GM23338 (cell line): ENCODE measurements at regions not wholly inside any gene's neighbourhood (a gene's known extent, or its start where the extent isn't known, plus 50 kb on each side); places are given as distances from the start of the nearest gene placed in this dataset.
A peak's percentile ranks its signal among the peaks of the same experiment; 100 is the strongest.

ENCODE experiments used
- ATAC-seq: fragments of 200-7000 bp; cut with Tn5 transposase; 3 replicates; pipeline ENCODE4 v1.9.1; 2020
- DNase-seq: peaks from one replicate; pipeline ENCODE4 v3.0.0-alpha.2; 2015; ENCODE audit warnings: low spot score
- H2AFZ ChIP-seq: fragments of 200-600 bp; sonication (generic); 2 replicates; pipeline ENCODE4 v1.8.0; 2016; ENCODE audit warnings: antibody characterized with exemption, mild to moderate bottlenecking, moderate library complexity
- H3F3A ChIP-seq: fragments of 200-600 bp; sonication (generic); replicated peaks from 2 replicates; pipeline ENCODE4 v1.8.0; 2017; ENCODE audit warnings: antibody characterized with exemption, mixed run types, low read depth
- H3K27ac ChIP-seq: fragments of 200-600 bp; sonication (generic); 2 replicates; pipeline ENCODE4 v1.6.1; 2016; ENCODE audit warnings: low read depth
- H3K27me3 ChIP-seq: fragments of 200-600 bp; sonication (generic); 2 replicates; pipeline ENCODE4 v1.8.0; 2016; ENCODE audit warnings: mild to moderate bottlenecking, mixed run types, moderate library complexity; ENCODE audit not compliant: insufficient read depth
- H3K36me3 ChIP-seq: fragments of 200-600 bp; sonication (generic); 2 replicates; pipeline ENCODE4 v1.8.0; 2016; ENCODE audit warnings: mild to moderate bottlenecking; ENCODE audit not compliant: insufficient read depth
- H3K4me1 ChIP-seq: fragments of 200-600 bp; sonication (generic); 2 replicates; pipeline ENCODE4 v1.8.0; 2016; ENCODE audit warnings: mild to moderate bottlenecking, moderate library complexity; ENCODE audit not compliant: insufficient read depth
- H3K4me2 ChIP-seq: fragments of 200-600 bp; sonication (generic); 2 replicates; pipeline ENCODE4 v1.7.1; 2017; ENCODE audit warnings: mixed run types
- H3K4me3 ChIP-seq: fragments of 200-600 bp; sonication (generic); 2 replicates; pipeline ENCODE4 v1.6.1; 2016; ENCODE audit warnings: mixed run types
- H3K79me2 ChIP-seq: fragments of 200-600 bp; sonication (generic); replicated peaks from 2 replicates; pipeline ENCODE4 v1.8.0; 2017; ENCODE audit warnings: mild to moderate bottlenecking; ENCODE audit not compliant: insufficient read depth
- H3K9me2 ChIP-seq: fragments of 200-600 bp; sonication (generic); 2 replicates; pipeline ENCODE4 v1.8.0; 2017; ENCODE audit not compliant: insufficient read depth
- H4K20me1 ChIP-seq: fragments of 200-600 bp; sonication (generic); replicated peaks from 2 replicates; pipeline ENCODE4 v1.8.0; 2017; ENCODE audit warnings: mild to moderate bottlenecking; ENCODE audit not compliant: insufficient read depth
- H3K27ac Mint-ChIP-seq: 2 replicates; pipeline ENCODE4 v1.8.0; 2020; ENCODE audit warnings: inconsistent platforms, mild to moderate bottlenecking, moderate library complexity, mixed read lengths
- H3K27me3 Mint-ChIP-seq: 3 replicates; pipeline ENCODE4 v1.8.0; 2022; ENCODE audit warnings: low read depth, mild to moderate bottlenecking, moderate library complexity, mixed read lengths, inconsistent platforms; ENCODE audit not compliant: insufficient read depth, poor library complexity
- H3K36me3 Mint-ChIP-seq: 3 replicates; pipeline ENCODE4 v1.8.0; 2021; ENCODE audit warnings: low read depth, mild to moderate bottlenecking, inconsistent platforms, moderate library complexity, mixed read lengths
- H3K4me1 Mint-ChIP-seq: 3 replicates; pipeline ENCODE4 v1.8.0; 2020; ENCODE audit warnings: mild to moderate bottlenecking, inconsistent platforms, mixed read lengths
- H3K4me3 Mint-ChIP-seq: 3 replicates; pipeline ENCODE4 v1.8.0; 2021; ENCODE audit warnings: moderate library complexity, mild to moderate bottlenecking, inconsistent platforms, mixed read lengths
- H3K9me3 Mint-ChIP-seq: 3 replicates; pipeline ENCODE4 v1.8.0; 2020; ENCODE audit warnings: moderate library complexity, mild to moderate bottlenecking, inconsistent platforms, mixed read lengths
- CREB1 ChIP-seq: fragments of 250-450 bp; sonication (Bioruptor Pico); IDR thresholded peaks from 2 replicates; pipeline ENCODE4 v1.5.0; 2020; ENCODE audit warnings: low read depth, mild to moderate bottlenecking, moderate library complexity
- CTCF ChIP-seq, 2 experiments: fragments of 200-600 bp in 1 of 2; sonication (generic) in 1 of 2; conservative IDR thresholded peaks; 2 replicates each; pipeline versions ENCODE4 v1.5.1 to v1.6.1; 2016 to 2017; ENCODE audit warnings: antibody characterized with exemption in 2 of 2, low read depth in 2 of 2, mild to moderate bottlenecking in 2 of 2, moderate library complexity in 1 of 2
- ETS1 ChIP-seq: IDR thresholded peaks from 2 replicates; pipeline ENCODE4 v1.6.1; 2016; ENCODE audit warnings: antibody characterized with exemption
- EZH2 ChIP-seq: fragments of 200-600 bp; sonication (generic); IDR thresholded peaks from one replicate; pipeline ENCODE4 v1.8.0; 2017; ENCODE audit warnings: antibody characterized with exemption, mild to moderate bottlenecking, low read depth; ENCODE audit not compliant: unreplicated experiment
- EZH2phosphoT487 ChIP-seq: fragments of 200-600 bp; sonication (generic); IDR thresholded peaks from one replicate; pipeline ENCODE4 v1.8.1; 2018; ENCODE audit warnings: antibody characterized with exemption; ENCODE audit not compliant: unreplicated experiment
- JUNB ChIP-seq: IDR thresholded peaks from one replicate; pipeline ENCODE4 v1.6.1; 2016; ENCODE audit warnings: antibody characterized with exemption; ENCODE audit not compliant: unreplicated experiment
- NANOG ChIP-seq: IDR thresholded peaks from 2 replicates; pipeline ENCODE4 v1.6.1; 2016; ENCODE audit warnings: antibody characterized with exemption, borderline replicate concordance
- POLR2AphosphoS5 ChIP-seq: IDR thresholded peaks from 2 replicates; pipeline ENCODE4 v1.6.1; 2016; ENCODE audit warnings: antibody characterized with exemption, low read depth
- REST ChIP-seq: IDR thresholded peaks from one replicate; pipeline ENCODE4 v1.6.1; 2018; ENCODE audit warnings: antibody characterized with exemption; ENCODE audit not compliant: unreplicated experiment
- STAT1 ChIP-seq: IDR thresholded peaks from one replicate; pipeline ENCODE4 v1.6.1; 2016; ENCODE audit warnings: antibody characterized with exemption; ENCODE audit not compliant: unreplicated experiment
- ZNF114 ChIP-seq: fragments of 250-450 bp; sonication (Bioruptor Pico); IDR thresholded peaks from 2 replicates; pipeline ENCODE4 v1.5.0; 2020; ENCODE audit warnings: mild to moderate bottlenecking, moderate library complexity
- ZNF331 ChIP-seq: fragments of 250-450 bp; sonication (Bioruptor Pico); IDR thresholded peaks from 2 replicates; pipeline ENCODE4 v1.5.0; 2020; ENCODE audit warnings: low read depth, mild to moderate bottlenecking, moderate library complexity
- ZNF462 ChIP-seq: fragments of 250-450 bp; sonication (Bioruptor Pico); IDR thresholded peaks from 2 replicates; pipeline ENCODE4 v1.5.0; 2020; ENCODE audit warnings: mild to moderate bottlenecking, moderate library complexity

- no peaks in the 10 kb centered on the region for H3K9me3 Mint-ChIP-seq
- no peaks in the 10 kb centered on the region for H3K27me3 ChIP-seq
- no peak for ATAC-seq
- H3K27ac ChIP-seq, result no peak overlapping the region
- no peaks in the 10 kb centered on the region for H3F3A ChIP-seq
- H3K27ac Mint-ChIP-seq, result no peak overlapping the region
- no peaks in the 10 kb centered on the region for H3K9me2 ChIP-seq
- no peak overlapping the region for H3K4me3 ChIP-seq
- H3K36me3 ChIP-seq, result no peaks in the 10 kb centered on the region
- H2AFZ ChIP-seq, result 0 out of 2 replicates have a peak overlapping the region, but pooled peaks have one; percentile 49
- H3K4me3 Mint-ChIP-seq, result no peak overlapping the region
- no peaks in the 10 kb centered on the region for H4K20me1 ChIP-seq
- H3K36me3 Mint-ChIP-seq, result no peaks in the 10 kb centered on the region
- H3K4me1 ChIP-seq, result no peaks in the 10 kb centered on the region; the same call in 1 of the 2 replicates
- H3K27me3 Mint-ChIP-seq, result no peaks in the 10 kb centered on the region
- no peaks in the 10 kb centered on the region for H3K79me2 ChIP-seq
- H3K4me1 Mint-ChIP-seq, result peaks cover 12% of the 10 kb centered on the region; the same call in 2 of the 3 replicates
- TF ChIP-seq ETS1 (no peak), REST (no peak), JUNB (no peak), EZH2 (no peak), ZNF462 (CRISPR knock-in tag) (no peak), CTCF (conservative IDR thresholded peaks at IDR 0.05; ENCODE audit: low read depth in 2 of 2) (no peak), ZNF331 (CRISPR knock-in tag) (no peak), POLR2AphosphoS5 (no peak), EZH2phosphoT487 (no peak), CREB1 (CRISPR knock-in tag) (no peak), ZNF114 (CRISPR knock-in tag) (no peak), NANOG (no peak), STAT1 (no peak)
- DNase-seq, result no peak
- H3K4me2 ChIP-seq, result no peak overlapping the region
Measured at GRCh38 chr2:158041400-158041799, 60.3 kb upstream of the UPP2 start.
